HEK293 (cell line): ENCODE measurements at regions not wholly inside any gene's neighbourhood (a gene's known extent, or its start where the extent isn't known, plus 50 kb on each side); places are given as distances from the start of the nearest gene placed in this dataset.

Source experiments
- SALL2 ChIP-seq: fragments of 450-650 bp; formaldehyde crosslinking; IDR thresholded peaks from 2 replicates; pipeline ENCODE4 v1.5.0; 2017; ENCODE audit warnings: missing biosample characterization, mild to moderate bottlenecking, missing genetic modification characterization, borderline replicate concordance
- YY1 ChIP-seq: fragments of 450-650 bp; formaldehyde crosslinking; IDR thresholded peaks from 2 replicates; pipeline ENCODE4 v1.5.1; 2018; ENCODE audit warnings: missing biosample characterization, missing genetic modification characterization
- ZNF302 ChIP-seq: fragments of 450-650 bp; formaldehyde crosslinking; IDR thresholded peaks from 2 replicates; pipeline ENCODE4 v1.5.1; 2016; ENCODE audit warnings: missing biosample characterization, missing genetic modification characterization, low read depth
- ZNF423 ChIP-seq: fragments of 450-650 bp; formaldehyde crosslinking; IDR thresholded peaks from 2 replicates; pipeline ENCODE4 v1.5.1; 2016; ENCODE audit warnings: missing biosample characterization, missing genetic modification characterization
- ZNF529 ChIP-seq: fragments of 450-650 bp; formaldehyde crosslinking; IDR thresholded peaks from 2 replicates; pipeline ENCODE4 v1.5.1; 2017; ENCODE audit warnings: missing genetic modification characterization, missing biosample characterization; ENCODE audit not compliant: insufficient replicate concordance
- ZNF660 ChIP-seq: fragments of 450-650 bp; IDR thresholded peaks from 2 replicates; pipeline ENCODE4 v1.5.1; 2018; ENCODE audit warnings: missing biosample characterization, mild to moderate bottlenecking, missing genetic modification characterization
- ZNF76 ChIP-seq: fragments of 450-650 bp; formaldehyde crosslinking; IDR thresholded peaks from 2 replicates; pipeline ENCODE4; 2016; ENCODE audit warnings: low read depth, missing biosample characterization, missing genetic modification characterization, borderline replicate concordance
- TF ChIP-seq, protein P1 (sequence below): fragments of 450-650 bp; formaldehyde crosslinking; optimal IDR thresholded peaks from 2 replicates; pipeline ENCODE3; 2016; ENCODE audit warnings: missing biosample characterization, mild to moderate bottlenecking, missing genetic modification characterization
- TF ChIP-seq, protein P2 (sequence below): fragments of 450-650 bp; formaldehyde crosslinking; IDR thresholded peaks from 2 replicates; pipeline ENCODE4 v1.5.1; 2016; ENCODE audit warnings: missing biosample characterization, missing genetic modification characterization
- TF ChIP-seq, protein P3 (sequence below): fragments of 450-650 bp; formaldehyde crosslinking; IDR thresholded peaks from 2 replicates; pipeline ENCODE4 v1.5.1; 2016; ENCODE audit warnings: missing biosample characterization, missing genetic modification characterization, low read depth
- TF ChIP-seq, protein P4 (sequence below): fragments of 450-650 bp; formaldehyde crosslinking; IDR thresholded peaks from 2 replicates; pipeline ENCODE4 v1.5.1; 2016; ENCODE audit warnings: missing biosample characterization, missing genetic modification characterization, low read depth
- TF ChIP-seq, protein P5 (sequence below): fragments of 450-650 bp; formaldehyde crosslinking; IDR thresholded peaks from 2 replicates; pipeline ENCODE4 v1.5.1; 2016; ENCODE audit warnings: missing biosample characterization, missing genetic modification characterization
- TF ChIP-seq, protein P6 (sequence below): fragments of 450-650 bp; formaldehyde crosslinking; IDR thresholded peaks from 2 replicates; pipeline ENCODE4 v1.5.1; 2016; ENCODE audit warnings: missing biosample characterization, missing genetic modification characterization

DNA sequence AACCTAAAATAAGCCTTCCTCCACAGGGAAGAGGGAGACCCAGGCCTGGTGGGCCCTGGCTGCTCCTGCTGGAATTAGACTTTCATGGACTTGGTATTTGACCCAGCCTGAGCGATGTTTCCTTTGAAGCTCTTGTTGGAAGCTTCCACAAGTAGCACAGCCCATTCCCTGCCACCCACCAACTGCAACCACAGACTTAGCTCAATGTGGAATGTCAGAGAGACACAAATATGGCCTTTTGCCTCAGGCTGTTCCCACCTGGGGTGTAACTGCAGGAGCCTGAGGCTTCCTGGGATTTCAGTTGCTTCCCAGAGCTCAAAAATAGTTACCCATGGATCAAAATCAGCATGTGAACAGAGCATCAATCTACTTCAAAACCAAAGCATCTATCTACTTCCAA is 70.3 kb upstream of the LHFPL2 start:
- TF ChIP-seq ZNF529 = no peak
- TF ChIP-seq ZNF302 (tag by site-specific recombination) = no peak
- TF ChIP-seq, protein P1, sequence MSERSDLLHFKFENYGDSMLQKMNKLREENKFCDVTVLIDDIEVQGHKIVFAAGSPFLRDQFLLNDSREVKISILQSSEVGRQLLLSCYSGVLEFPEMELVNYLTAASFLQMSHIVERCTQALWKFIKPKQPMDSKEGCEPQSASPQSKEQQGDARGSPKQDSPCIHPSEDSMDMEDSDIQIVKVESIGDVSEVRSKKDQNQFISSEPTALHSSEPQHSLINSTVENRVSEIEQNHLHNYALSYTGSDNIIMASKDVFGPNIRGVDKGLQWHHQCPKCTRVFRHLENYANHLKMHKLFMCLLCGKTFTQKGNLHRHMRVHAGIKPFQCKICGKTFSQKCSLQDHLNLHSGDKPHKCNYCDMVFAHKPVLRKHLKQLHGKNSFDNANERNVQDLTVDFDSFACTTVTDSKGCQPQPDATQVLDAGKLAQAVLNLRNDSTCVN (tag by site-specific recombination) = no peak
- no peak for TF ChIP-seq ZNF660 (tag by site-specific recombination)
- TF ChIP-seq, protein P2, sequence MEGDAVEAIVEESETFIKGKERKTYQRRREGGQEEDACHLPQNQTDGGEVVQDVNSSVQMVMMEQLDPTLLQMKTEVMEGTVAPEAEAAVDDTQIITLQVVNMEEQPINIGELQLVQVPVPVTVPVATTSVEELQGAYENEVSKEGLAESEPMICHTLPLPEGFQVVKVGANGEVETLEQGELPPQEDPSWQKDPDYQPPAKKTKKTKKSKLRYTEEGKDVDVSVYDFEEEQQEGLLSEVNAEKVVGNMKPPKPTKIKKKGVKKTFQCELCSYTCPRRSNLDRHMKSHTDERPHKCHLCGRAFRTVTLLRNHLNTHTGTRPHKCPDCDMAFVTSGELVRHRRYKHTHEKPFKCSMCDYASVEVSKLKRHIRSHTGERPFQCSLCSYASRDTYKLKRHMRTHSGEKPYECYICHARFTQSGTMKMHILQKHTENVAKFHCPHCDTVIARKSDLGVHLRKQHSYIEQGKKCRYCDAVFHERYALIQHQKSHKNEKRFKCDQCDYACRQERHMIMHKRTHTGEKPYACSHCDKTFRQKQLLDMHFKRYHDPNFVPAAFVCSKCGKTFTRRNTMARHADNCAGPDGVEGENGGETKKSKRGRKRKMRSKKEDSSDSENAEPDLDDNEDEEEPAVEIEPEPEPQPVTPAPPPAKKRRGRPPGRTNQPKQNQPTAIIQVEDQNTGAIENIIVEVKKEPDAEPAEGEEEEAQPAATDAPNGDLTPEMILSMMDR = no peak
- TF ChIP-seq YY1 (tag by site-specific recombination) = no peak
- TF ChIP-seq, protein P3, sequence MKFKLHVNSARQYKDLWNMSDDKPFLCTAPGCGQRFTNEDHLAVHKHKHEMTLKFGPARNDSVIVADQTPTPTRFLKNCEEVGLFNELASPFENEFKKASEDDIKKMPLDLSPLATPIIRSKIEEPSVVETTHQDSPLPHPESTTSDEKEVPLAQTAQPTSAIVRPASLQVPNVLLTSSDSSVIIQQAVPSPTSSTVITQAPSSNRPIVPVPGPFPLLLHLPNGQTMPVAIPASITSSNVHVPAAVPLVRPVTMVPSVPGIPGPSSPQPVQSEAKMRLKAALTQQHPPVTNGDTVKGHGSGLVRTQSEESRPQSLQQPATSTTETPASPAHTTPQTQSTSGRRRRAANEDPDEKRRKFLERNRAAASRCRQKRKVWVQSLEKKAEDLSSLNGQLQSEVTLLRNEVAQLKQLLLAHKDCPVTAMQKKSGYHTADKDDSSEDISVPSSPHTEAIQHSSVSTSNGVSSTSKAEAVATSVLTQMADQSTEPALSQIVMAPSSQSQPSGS (tag by site-specific recombination) = no peak
- TF ChIP-seq ZNF76 (tag by site-specific recombination) = no peak
- TF ChIP-seq, protein P4, sequence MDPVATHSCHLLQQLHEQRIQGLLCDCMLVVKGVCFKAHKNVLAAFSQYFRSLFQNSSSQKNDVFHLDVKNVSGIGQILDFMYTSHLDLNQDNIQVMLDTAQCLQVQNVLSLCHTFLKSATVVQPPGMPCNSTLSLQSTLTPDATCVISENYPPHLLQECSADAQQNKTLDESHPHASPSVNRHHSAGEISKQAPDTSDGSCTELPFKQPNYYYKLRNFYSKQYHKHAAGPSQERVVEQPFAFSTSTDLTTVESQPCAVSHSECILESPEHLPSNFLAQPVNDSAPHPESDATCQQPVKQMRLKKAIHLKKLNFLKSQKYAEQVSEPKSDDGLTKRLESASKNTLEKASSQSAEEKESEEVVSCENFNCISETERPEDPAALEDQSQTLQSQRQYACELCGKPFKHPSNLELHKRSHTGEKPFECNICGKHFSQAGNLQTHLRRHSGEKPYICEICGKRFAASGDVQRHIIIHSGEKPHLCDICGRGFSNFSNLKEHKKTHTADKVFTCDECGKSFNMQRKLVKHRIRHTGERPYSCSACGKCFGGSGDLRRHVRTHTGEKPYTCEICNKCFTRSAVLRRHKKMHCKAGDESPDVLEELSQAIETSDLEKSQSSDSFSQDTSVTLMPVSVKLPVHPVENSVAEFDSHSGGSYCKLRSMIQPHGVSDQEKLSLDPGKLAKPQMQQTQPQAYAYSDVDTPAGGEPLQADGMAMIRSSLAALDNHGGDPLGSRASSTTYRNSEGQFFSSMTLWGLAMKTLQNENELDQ (tag by site-specific recombination) = no peak
- TF ChIP-seq, protein P5, sequence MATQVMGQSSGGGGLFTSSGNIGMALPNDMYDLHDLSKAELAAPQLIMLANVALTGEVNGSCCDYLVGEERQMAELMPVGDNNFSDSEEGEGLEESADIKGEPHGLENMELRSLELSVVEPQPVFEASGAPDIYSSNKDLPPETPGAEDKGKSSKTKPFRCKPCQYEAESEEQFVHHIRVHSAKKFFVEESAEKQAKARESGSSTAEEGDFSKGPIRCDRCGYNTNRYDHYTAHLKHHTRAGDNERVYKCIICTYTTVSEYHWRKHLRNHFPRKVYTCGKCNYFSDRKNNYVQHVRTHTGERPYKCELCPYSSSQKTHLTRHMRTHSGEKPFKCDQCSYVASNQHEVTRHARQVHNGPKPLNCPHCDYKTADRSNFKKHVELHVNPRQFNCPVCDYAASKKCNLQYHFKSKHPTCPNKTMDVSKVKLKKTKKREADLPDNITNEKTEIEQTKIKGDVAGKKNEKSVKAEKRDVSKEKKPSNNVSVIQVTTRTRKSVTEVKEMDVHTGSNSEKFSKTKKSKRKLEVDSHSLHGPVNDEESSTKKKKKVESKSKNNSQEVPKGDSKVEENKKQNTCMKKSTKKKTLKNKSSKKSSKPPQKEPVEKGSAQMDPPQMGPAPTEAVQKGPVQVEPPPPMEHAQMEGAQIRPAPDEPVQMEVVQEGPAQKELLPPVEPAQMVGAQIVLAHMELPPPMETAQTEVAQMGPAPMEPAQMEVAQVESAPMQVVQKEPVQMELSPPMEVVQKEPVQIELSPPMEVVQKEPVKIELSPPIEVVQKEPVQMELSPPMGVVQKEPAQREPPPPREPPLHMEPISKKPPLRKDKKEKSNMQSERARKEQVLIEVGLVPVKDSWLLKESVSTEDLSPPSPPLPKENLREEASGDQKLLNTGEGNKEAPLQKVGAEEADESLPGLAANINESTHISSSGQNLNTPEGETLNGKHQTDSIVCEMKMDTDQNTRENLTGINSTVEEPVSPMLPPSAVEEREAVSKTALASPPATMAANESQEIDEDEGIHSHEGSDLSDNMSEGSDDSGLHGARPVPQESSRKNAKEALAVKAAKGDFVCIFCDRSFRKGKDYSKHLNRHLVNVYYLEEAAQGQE (tag by site-specific recombination) = no peak
- TF ChIP-seq ZNF423 = no peak
- TF ChIP-seq, protein P6, sequence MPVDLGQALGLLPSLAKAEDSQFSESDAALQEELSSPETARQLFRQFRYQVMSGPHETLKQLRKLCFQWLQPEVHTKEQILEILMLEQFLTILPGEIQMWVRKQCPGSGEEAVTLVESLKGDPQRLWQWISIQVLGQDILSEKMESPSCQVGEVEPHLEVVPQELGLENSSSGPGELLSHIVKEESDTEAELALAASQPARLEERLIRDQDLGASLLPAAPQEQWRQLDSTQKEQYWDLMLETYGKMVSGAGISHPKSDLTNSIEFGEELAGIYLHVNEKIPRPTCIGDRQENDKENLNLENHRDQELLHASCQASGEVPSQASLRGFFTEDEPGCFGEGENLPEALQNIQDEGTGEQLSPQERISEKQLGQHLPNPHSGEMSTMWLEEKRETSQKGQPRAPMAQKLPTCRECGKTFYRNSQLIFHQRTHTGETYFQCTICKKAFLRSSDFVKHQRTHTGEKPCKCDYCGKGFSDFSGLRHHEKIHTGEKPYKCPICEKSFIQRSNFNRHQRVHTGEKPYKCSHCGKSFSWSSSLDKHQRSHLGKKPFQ (tag by site-specific recombination) = no peak
- no peak for TF ChIP-seq SALL2 (tag by site-specific recombination)
